SK-N-SH (cell line): ENCODE measurements at regions not wholly inside any gene's neighbourhood (a gene's known extent, or its start where the extent isn't known, plus 50 kb on each side); places are given as distances from the start of the nearest gene placed in this dataset.

Source experiments
- CTCF ChIA-PET: fragments of 300-600, 350-600 bp; formaldehyde crosslinking; extraction: SDS; loops from one replicate; lab custom pipeline; 2021; lab: Yijun Ruan, JAX
- POLR2A ChIA-PET: fragments of 350-600 bp; sonication (Branson Sonifier 250); formaldehyde crosslinking; extraction: SDS; loops from one replicate; lab custom pipeline; 2020; ENCODE audit warnings: antibody characterized with exemption, inconsistent platforms; lab: Yijun Ruan, JAX
- DNase-seq: peaks from one replicate; pipeline ENCODE4 v3.0.0; 2012
- H2AFZ ChIP-seq: fragments of 200-600 bp; sonication (generic); 2 replicates; pipeline ENCODE4 v1.8.1; 2016; ENCODE audit warnings: antibody characterized with exemption, mild to moderate bottlenecking, low read depth
- H3F3A ChIP-seq: fragments of 200-600 bp; sonication (generic); replicated peaks from 2 replicates; pipeline ENCODE3; 2016; ENCODE audit warnings: antibody characterized with exemption, mild to moderate bottlenecking; ENCODE audit not compliant: insufficient read depth
- H3K27ac ChIP-seq, 2 experiments: fragments of 200-500 bp in 1 of 2; fragments of 200-600 bp in 1 of 2; sonication (Bioruptor generic) in 1 of 2; sonication (generic), shearing (Covaris generic) in 1 of 2; 2 replicates each; pipeline versions ENCODE4 v1.5.1 to v1.6.1; 2014 to 2016; ENCODE audit warnings: low read depth in 2 of 2, inconsistent platforms in 1 of 2, low read length in 1 of 2, mild to moderate bottlenecking in 1 of 2, mixed read lengths in 1 of 2
- H3K27me3 ChIP-seq: fragments of 200-600 bp; sonication (generic), shearing (Covaris generic); 2 replicates; pipeline ENCODE4 v1.6.1; 2016; ENCODE audit warnings: mixed run types; ENCODE audit not compliant: insufficient read depth
- H3K36me3 ChIP-seq, 2 experiments: fragments of 200-500 bp in 1 of 2; fragments of 200-600 bp in 1 of 2; sonication (Bioruptor generic) in 1 of 2; sonication (generic) in 1 of 2; replicated peaks in 1 of 2; 2 replicates each; pipeline versions ENCODE3 to v1.5.1; 2014 to 2016; ENCODE audit warnings: low read length in 1 of 2, mild to moderate bottlenecking in 1 of 2; ENCODE audit not compliant: insufficient read depth in 2 of 2, control insufficient read depth in 1 of 2
- H3K4me1 ChIP-seq, 2 experiments: fragments of 200-500 bp in 1 of 2; fragments of 200-600 bp in 1 of 2; sonication (Bioruptor generic) in 1 of 2; sonication (generic), shearing (Covaris generic) in 1 of 2; 2 replicates each; pipeline versions ENCODE4 v1.5.1 to v1.6.1; 2014 to 2016; ENCODE audit warnings: low read depth in 1 of 2, low read length in 1 of 2, mixed run types in 1 of 2; ENCODE audit not compliant: insufficient read depth in 2 of 2, control insufficient read depth in 1 of 2
- H3K4me2 ChIP-seq: fragments of 200-600 bp; sonication (generic), shearing (Covaris generic); 2 replicates; pipeline ENCODE4 v1.6.1; 2017; ENCODE audit warnings: mixed run types
- H3K4me3 ChIP-seq, 2 experiments: fragments of 200-500 bp in 1 of 2; fragments of 200-600 bp in 1 of 2; sonication (Bioruptor generic) in 1 of 2; sonication (generic), shearing (Covaris generic) in 1 of 2; 2 replicates each; pipeline versions ENCODE4 v1.5.1 to v1.8.1; 2014 to 2016; ENCODE audit warnings: low read depth in 2 of 2, inconsistent platforms in 1 of 2, low read length in 1 of 2, mild to moderate bottlenecking in 1 of 2, mixed read lengths in 1 of 2, moderate library complexity in 1 of 2
- H3K79me2 ChIP-seq: fragments of 200-600 bp; sonication (generic); 2 replicates; pipeline ENCODE4 v1.8.1; 2017; ENCODE audit warnings: mild to moderate bottlenecking; ENCODE audit not compliant: insufficient read depth
- H3K9ac ChIP-seq: fragments of 200-600 bp; sonication (generic); 2 replicates; pipeline ENCODE4 v1.6.1; 2017; ENCODE audit warnings: mixed run types
- H3K9me2 ChIP-seq: fragments of 200-600 bp; sonication (generic); 2 replicates; pipeline ENCODE4 v1.6.1; 2017; ENCODE audit warnings: mixed run types
- H3K9me3 ChIP-seq: fragments of 200-600 bp; sonication (generic); 2 replicates; pipeline ENCODE4 v1.6.1; 2017; ENCODE audit warnings: mixed run types, mild to moderate bottlenecking, moderate library complexity
- H4K20me1 ChIP-seq: fragments of 200-600 bp; sonication (generic); 2 replicates; pipeline ENCODE4 v1.6.1; 2017; ENCODE audit warnings: mild to moderate bottlenecking, mixed run types; ENCODE audit not compliant: insufficient read depth
- CHD2 ChIP-seq: fragments of 150-350 bp; IDR thresholded peaks from 2 replicates; pipeline ENCODE4 v1.6.1; 2018; ENCODE audit warnings: low read length; ENCODE audit not compliant: partially characterized antibody
- EP300 ChIP-seq, 2 experiments: IDR thresholded peaks; 2 replicates each; pipeline versions ENCODE4 v1.4.0 to v1.6.1; 2012; ENCODE audit warnings: borderline replicate concordance in 1 of 2, low read depth in 1 of 2, low read length in 1 of 2
- EZH2phosphoT487 ChIP-seq: fragments of 200-600 bp; sonication (generic); IDR thresholded peaks from 2 replicates; pipeline ENCODE4 v1.6.1; 2017; ENCODE audit warnings: low read depth, mixed run types, mild to moderate bottlenecking, antibody characterized with exemption, moderate library complexity, borderline replicate concordance
- FOXM1 ChIP-seq: IDR thresholded peaks from 2 replicates; pipeline ENCODE4 v1.4.0; 2012; ENCODE audit warnings: low read depth, mild to moderate bottlenecking
- JUND ChIP-seq: IDR thresholded peaks from 2 replicates; pipeline ENCODE4 v1.4.0; 2012
- MEF2A ChIP-seq: IDR thresholded peaks from 2 replicates; pipeline ENCODE4 v1.4.0; 2012; ENCODE audit warnings: low read depth, borderline replicate concordance
- MXI1 ChIP-seq: IDR thresholded peaks from 2 replicates; pipeline ENCODE4 v1.6.1; 2012; ENCODE audit warnings: mild to moderate bottlenecking, low read depth, low read length, improper control_type of control experiment
- POLR2AphosphoS5 ChIP-seq: IDR thresholded peaks from 2 replicates; pipeline ENCODE4 v1.6.1; 2012; ENCODE audit warnings: low read depth, low read length
- RAD21 ChIP-seq: IDR thresholded peaks from 2 replicates; pipeline ENCODE4 v1.6.1; 2012; ENCODE audit warnings: mild to moderate bottlenecking, low read length
- RFX5 ChIP-seq: IDR thresholded peaks from 2 replicates; pipeline ENCODE4 v1.6.1; 2012; ENCODE audit warnings: mild to moderate bottlenecking, improper control_type of control experiment, low read length
- SIN3A ChIP-seq: IDR thresholded peaks from 2 replicates; pipeline ENCODE4 v1.6.1; 2012; ENCODE audit warnings: low read depth, mild to moderate bottlenecking, low read length, moderate library complexity, borderline replicate concordance
- TCF12 ChIP-seq: IDR thresholded peaks from 2 replicates; pipeline ENCODE4 v1.4.0; 2012
- TEAD4 ChIP-seq: IDR thresholded peaks from 2 replicates; pipeline ENCODE4 v1.4.0; 2012; ENCODE audit warnings: mild to moderate bottlenecking, borderline replicate concordance; ENCODE audit not compliant: insufficient read depth
- WGBS: methylation state at CpG from one replicate; pipeline ENCODE4 v1.1.6; 2017; ENCODE audit warnings: low lambda C conversion rate; 5-methylcytosine and 5-hydroxymethylcytosine counted together
- TF ChIP-seq, protein P1 (sequence below): fragments of 200-600 bp; sonication (generic); IDR thresholded peaks from 2 replicates; pipeline ENCODE4 v1.6.1; 2017; ENCODE audit warnings: antibody characterized with exemption, mild to moderate bottlenecking, moderate library complexity
- TF ChIP-seq, protein P2 (sequence below): IDR thresholded peaks from 2 replicates; pipeline ENCODE4 v1.4.0; 2012; ENCODE audit warnings: low read depth

DNA sequence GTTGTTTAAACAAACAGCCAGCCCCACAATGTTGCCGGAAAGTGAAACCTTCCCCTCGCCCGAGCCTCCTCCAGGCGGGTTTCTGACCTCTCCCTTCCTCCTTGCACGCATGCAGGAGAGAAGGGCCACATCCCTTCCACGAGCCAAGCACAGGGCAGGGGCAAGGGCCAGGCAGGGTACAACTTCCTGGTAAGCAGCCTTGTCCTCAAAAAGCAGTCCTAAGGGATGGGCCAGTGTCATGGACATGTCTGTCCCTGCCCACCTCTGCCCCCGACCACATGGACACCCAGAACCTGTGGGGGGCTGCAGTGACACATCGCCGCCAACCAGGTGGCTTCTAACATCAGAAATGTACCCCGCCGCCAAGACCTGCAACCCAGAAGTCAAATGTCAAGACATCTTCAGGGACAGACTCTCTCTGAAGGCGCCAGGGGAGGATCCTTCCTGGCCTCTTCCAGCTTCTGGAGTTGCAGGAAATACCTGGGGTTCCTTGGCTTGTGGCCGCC, 145.3 kb downstream of the CRYBB2 start:
- ChIA-PET CTCF (no interaction called here), POLR2A (no interaction called here)
- Histone ChIP-seq H3K4me3 (no peak overlapping the region), H3K4me1 (no peaks in the 10 kb centered on the region; a peak in 1 of 4 replicates), H3K27ac (no peak overlapping the region; a peak in 1 of 4 replicates), H3K79me2 (no peaks in the 10 kb centered on the region), H4K20me1 (no peaks in the 10 kb centered on the region), H3K9me2 (no peaks in the 10 kb centered on the region), H3K9ac (no peak overlapping the region), H3K36me3 (no peaks in the 10 kb centered on the region), H2AFZ (no peak overlapping the region), H3K27me3 (no peaks in the 10 kb centered on the region), H3K4me2 (no peak overlapping the region), H3F3A (no peaks in the 10 kb centered on the region), H3K9me3 (no peaks in the 10 kb centered on the region)
- TF ChIP-seq JUND (no peak), EP300 (IDR thresholded peaks at IDR 0.05; ENCODE audit: borderline replicate concordance in 1 of 2, low read depth in 1 of 2, low read length in 1 of 2) (no peak), MEF2A (no peak), CHD2 (no peak), RFX5 (no peak), POLR2AphosphoS5 (no peak), EZH2phosphoT487 (no peak), SIN3A (no peak), TCF12 (no peak), FOXM1 (no peak), TEAD4 (no peak), RAD21 (no peak), MXI1 (no peak)
- TF ChIP-seq, protein P1, sequence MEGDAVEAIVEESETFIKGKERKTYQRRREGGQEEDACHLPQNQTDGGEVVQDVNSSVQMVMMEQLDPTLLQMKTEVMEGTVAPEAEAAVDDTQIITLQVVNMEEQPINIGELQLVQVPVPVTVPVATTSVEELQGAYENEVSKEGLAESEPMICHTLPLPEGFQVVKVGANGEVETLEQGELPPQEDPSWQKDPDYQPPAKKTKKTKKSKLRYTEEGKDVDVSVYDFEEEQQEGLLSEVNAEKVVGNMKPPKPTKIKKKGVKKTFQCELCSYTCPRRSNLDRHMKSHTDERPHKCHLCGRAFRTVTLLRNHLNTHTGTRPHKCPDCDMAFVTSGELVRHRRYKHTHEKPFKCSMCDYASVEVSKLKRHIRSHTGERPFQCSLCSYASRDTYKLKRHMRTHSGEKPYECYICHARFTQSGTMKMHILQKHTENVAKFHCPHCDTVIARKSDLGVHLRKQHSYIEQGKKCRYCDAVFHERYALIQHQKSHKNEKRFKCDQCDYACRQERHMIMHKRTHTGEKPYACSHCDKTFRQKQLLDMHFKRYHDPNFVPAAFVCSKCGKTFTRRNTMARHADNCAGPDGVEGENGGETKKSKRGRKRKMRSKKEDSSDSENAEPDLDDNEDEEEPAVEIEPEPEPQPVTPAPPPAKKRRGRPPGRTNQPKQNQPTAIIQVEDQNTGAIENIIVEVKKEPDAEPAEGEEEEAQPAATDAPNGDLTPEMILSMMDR, result no peak
- TF ChIP-seq, protein P2, sequence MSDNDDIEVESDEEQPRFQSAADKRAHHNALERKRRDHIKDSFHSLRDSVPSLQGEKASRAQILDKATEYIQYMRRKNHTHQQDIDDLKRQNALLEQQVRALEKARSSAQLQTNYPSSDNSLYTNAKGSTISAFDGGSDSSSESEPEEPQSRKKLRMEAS, result no peak
- no CpG with 5 or more reads among the region's 13 CpGs for WGBS
- DNase-seq, result no peak

DNA sequence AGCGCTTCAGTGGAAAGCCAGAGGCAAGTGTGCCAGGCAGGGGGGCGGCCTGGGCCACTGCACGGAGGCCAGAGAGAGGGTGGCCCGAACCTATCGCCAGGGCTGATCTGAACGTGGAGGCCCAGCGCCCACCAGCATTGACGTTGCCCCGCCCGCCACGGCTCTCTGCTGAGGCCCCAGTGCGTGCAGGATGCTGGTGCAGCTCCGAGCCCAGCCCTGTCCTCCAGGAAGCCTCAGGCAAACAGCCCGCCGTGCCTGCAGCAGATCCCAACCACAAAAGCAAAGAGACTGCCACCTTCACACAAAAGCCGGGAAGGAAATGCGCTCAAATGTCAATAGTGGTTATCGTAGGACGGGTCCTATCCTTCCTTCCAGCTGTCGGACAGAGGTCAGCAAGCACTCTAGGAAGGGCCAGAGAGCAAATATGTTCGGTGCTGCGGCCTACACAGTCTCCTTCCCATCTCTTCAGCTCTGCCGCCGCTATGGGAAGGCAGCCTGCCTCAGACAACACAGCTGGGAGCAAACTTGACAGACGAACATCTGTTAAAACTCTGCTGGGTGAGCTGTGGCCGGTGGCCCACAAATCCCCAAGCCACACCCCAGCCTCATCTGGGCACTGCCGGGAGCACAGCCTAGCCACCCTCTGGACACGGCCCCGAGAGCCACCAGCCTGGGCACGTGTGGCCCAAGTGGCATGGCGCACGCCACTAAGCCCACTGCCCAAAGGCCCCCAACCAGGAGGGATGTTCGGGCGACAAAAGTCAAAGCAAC, 146.2 kb downstream of the CRYBB2 start:
- DNase-seq, result no peak
- TF ChIP-seq SIN3A, result no peak
- no peak for TF ChIP-seq RAD21
- no peaks in the 10 kb centered on the region for H3K27me3 ChIP-seq
- no peak overlapping the region for H2AFZ ChIP-seq
- no peaks in the 10 kb centered on the region for H3K9me2 ChIP-seq
- no peaks in the 10 kb centered on the region for H3K36me3 ChIP-seq
- no peaks in the 10 kb centered on the region for H3F3A ChIP-seq
- H3K4me3 ChIP-seq, result no peak overlapping the region
- H3K4me2 ChIP-seq, result no peak overlapping the region
- H3K9me3 ChIP-seq, result no peaks in the 10 kb centered on the region
- CTCF ChIA-PET, result interaction anchor here (2.5 kb wide), 1 partner anchor 56 kb away, joined by 6 read pairs; no protein-coding TSS in a partner anchor
- no peaks in the 10 kb centered on the region; a peak in 1 of 4 replicates for H3K4me1 ChIP-seq
- H3K9ac ChIP-seq, result no peak overlapping the region
- POLR2A ChIA-PET, result no interaction called here
- H4K20me1 ChIP-seq, result no peaks in the 10 kb centered on the region
- no peaks in the 10 kb centered on the region for H3K79me2 ChIP-seq
- no peak overlapping the region; a peak in 1 of 4 replicates for H3K27ac ChIP-seq
- WGBS, result 87% methylated on average over 3 of the region's 34 CpGs
